HG03575 (cell line): ENCODE measurements at regions not wholly inside any gene's neighbourhood (a gene's known extent, or its start where the extent isn't known, plus 50 kb on each side); places are given as distances from the start of the nearest gene placed in this dataset.
"Not testable (repeated sequence)": the region's sequence is repeated elsewhere in the genome, so short reads cannot be mapped to it uniquely, and the experiment has no call there.

Source experiments
- ATAC-seq: cut with Tn5 transposase; IDR thresholded peaks from one replicate; pipeline ENCODE4 v1.9.1; 2021; ENCODE audit not compliant: unreplicated experiment, insufficient number of reproducible peaks, low FRiP score; ENCODE audit errors: extremely low read depth

DNA sequence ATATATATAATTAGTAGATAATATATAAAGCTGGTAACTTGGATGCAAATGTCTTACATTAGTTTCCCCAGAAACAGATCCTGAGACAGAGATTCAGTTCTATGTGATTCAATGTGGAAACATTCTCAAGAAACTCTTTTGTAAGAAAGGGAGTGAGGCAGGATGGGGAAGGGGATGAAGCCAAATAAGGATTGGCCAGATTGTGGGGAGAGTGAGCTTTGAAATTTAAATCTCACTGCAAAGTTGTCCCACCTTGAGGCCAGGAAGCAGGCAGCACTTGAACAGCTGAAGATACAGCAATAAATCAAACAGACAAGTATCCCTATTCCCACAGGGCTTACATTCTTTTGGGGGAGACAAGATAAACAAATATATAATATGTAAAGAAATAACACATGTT is 126.3 kb upstream of the HEY2 start:
- no peak for ATAC-seq

DNA sequence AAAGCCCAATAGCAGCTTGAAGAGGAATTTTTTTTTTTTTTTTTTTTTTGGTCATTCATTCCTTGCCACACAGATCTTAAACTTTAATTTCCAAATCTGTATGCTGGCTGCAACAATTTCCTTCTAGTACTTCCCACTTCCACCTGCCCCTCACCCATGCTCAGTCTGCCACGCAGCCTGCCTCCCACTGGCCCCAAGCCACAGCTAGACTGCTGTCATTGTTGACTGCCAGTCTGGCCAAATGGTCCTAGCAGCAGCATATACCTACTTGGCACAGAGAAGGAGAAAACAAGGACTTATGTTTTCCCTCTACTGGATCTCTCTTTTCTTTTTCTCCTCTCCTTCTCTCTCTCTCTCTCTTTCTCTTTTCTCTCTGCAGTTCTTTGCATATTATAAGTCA is 118.3 kb upstream of the HEY2 start:
- ATAC-seq: no peak

DNA sequence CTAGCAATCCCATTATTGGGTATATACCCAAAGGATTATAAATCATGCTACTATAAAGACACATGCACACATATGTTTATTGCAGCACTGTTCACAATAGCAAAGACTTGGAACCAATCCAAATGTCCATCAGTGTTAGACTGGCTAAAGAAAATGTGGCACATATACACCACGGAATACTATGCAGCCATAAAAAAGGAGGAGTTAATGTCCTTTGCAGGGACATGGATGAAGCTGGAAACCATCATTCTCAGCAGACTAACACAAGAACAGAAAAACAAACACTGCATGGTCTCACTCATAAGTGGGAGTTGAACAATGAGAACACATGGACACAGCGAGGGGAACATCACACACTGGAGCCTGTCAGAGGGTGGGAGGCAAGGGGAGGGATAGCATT is 113.4 kb upstream of the HEY2 start:
- not testable (repeated sequence) for ATAC-seq

DNA sequence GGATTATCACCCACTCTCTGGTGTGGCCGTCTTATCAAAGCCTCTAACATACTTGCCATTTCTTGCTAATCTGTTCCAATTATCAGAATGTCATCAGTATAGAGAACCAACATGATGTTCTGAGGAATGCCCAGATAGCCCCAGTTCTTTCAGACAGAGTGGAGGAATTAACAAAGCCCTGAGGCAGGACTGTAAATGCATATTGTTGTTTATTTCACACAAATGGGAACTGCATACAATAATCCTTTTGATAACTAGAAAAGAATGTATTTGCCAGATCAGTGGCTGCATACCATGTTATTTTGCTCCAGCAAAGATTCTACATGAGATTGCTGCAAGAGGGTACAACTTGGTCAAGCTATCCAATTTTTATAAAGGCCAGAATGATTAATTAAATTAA is 112.8 kb upstream of the HEY2 start:
- ATAC-seq: no peak

GRCh38 chr6:125637207-125637606 is 112.2 kb upstream of the HEY2 start:
- ATAC-seq: no peak

DNA sequence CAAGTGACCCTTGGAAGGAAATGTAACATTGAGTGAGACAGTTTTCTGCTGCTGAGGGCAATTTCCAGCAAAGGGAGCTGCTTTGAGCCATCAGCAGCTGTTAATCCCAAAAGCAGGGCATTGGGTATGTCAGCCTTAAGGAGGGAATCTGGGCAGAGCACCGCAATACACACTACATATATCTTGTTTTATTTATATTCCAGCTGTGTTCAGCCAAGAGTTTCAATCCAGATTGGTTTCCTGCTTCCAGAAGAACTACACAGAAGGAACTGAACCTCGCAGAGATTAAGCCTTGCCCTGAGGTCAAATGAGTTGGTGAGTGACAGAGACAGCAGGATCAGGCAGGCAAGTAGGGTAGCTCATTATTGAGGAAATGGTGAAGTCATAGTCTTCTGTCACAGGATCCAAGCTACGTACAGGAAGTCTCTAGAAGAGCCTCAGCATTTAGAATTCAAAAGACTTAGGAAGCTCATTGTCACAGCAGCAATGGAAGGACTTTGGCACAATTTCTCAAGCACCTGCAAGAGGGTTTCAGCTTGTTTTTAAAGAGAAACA is 109.9 kb upstream of the HEY2 start:
- no peak for ATAC-seq

GRCh38 chr6:125640441-125641150 is 108.8 kb upstream of the HEY2 start:
- no peak for ATAC-seq

- ATAC-seq: not testable (repeated sequence)
Observed at GRCh38 chr6:125643967-125644661, 105.3 kb upstream of the HEY2 start.

GRCh38 chr6:125647391-125647790 is 102.0 kb upstream of the HEY2 start:
- no peak for ATAC-seq

GRCh38 chr6:125653752-125654151 is 95.7 kb upstream of the HEY2 start:
- not testable (repeated sequence) for ATAC-seq

GRCh38 chr6:125655511-125655910 is 93.9 kb upstream of the HEY2 start:
- no peak for ATAC-seq

DNA sequence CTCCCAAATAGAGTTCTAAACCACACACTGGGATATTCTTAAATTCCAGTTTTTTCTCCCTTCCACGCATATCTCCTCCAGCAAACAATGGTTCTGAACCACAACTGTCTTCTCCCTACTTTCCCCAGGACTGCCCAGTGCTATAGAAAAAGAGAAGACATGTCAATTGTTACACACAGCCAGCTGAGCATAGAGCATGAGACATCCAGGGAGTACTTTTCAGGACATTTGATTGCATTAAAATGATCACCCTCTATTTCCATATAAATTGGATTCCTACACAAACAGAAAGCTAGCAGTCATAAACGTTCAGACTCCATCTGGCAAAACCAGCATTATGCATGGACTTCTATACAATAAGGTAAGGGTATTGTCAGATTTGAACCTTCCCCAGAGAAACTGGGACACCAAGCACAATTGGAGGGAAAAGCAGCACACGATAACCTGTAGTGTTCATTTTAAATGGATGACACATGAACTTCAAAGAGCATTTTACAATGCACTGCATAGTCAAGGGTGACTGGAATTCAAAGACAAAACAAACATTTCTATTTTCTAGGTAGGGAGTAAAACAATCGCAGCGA is 93.1 kb upstream of the HEY2 start:
- ATAC-seq: no peak

- no peak for ATAC-seq
Observed at GRCh38 chr6:125658136-125658535, 91.3 kb upstream of the HEY2 start.

GRCh38 chr6:125658759-125659431 is 90.5 kb upstream of the HEY2 start:
- no peak for ATAC-seq

DNA sequence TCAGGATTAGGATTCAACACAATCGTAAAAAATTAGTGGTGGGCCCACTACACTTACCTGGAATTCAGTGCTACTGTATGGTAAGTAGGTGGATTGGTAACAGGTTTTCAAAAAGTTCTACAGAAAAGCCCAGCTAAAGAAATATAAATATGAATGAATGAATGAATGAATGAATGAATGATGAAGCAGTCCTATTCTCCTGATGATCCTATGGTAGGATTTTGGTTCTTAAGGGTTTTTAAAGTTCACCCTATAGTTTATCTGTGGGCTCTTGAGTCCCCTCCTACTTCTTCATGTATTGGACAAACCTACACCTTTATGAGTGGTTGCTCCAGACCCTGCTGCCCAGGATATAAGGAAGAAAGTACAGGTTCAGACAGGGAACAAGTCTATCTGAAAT is 89.5 kb upstream of the HEY2 start:
- no peak for ATAC-seq

DNA sequence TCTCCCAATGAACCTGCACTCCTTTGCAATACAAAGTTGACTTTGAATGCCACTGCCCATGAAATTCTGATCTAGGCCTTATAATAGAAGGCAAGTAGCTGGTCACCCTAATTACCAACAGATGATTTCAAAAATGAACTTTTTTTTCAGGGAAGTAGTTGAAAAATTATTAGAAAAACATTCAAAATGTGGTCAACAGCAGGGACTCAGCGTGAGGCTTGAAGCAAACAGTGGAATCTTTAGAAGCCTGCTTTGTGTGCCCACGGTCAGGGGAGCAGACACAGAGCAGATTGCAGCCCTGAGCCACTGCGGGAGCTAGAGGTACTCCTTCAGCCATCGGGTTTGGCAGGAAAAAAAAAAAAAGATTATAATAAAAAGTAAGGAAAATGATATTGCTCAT is 87.1 kb upstream of the HEY2 start:
- ATAC-seq: no peak

DNA sequence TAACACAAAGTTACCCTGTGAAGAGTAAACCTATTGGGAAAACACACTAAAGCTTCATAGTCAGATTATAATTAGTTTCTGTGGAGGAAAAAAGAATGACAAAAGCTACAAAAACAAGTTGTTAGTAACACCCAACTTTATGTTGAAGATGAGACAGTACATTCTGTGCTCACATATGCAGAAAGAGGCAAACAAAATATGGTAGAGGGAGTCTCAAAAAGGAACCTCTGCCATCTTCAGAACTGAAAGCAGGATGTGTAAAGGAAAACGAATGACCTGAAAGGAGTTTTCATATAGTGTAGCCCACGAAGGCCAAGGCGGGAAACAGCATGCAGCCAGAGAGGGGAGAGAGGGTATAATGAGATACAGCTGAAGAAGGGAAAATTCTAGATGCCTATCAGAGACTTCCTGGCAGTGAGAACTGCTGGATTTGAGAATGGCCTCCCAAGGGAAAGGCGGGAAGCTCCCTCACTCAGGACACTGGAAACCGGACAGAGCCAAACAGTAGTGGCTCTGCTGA is 84.1 kb upstream of the HEY2 start:
- ATAC-seq: no peak

DNA sequence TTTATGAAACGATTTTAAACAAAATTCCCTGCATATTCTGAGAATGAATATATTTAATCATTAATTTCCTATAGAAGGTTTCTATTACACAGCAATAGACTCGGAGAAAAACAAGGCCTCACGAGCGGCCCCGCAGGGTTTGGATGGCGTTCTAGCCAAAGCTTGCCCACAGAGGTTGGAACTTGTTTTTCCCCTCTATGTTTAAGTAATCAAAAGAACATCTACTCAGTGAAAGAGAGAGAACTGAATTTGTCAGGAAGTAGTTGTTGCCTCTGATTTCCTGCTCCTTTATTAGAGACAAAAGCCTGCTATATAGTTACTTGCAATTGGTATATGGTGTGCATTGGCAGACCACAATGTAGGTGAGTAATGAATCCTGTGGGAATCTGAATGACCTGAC is 82.1 kb upstream of the HEY2 start:
- no peak for ATAC-seq

- ATAC-seq: no peak
Observed at GRCh38 chr6:125668071-125668470, 81.4 kb upstream of the HEY2 start.
